ENCODE measurements at regions not wholly inside any gene's neighbourhood (a gene's known extent, or its start where the extent isn't known, plus 50 kb on each side); places are given as distances from the start of the nearest gene placed in this dataset.
"Not testable (repeated sequence)": the region's sequence is repeated elsewhere in the genome, so short reads cannot be mapped to it uniquely, and the experiment has no call there.

- no peak for DNase-seq (ENCODE audit: low spot score)
These were observed 465.5 kb downstream of the XIRP2 start for GRCh38 chr2:167353605-167354280.

DNA sequence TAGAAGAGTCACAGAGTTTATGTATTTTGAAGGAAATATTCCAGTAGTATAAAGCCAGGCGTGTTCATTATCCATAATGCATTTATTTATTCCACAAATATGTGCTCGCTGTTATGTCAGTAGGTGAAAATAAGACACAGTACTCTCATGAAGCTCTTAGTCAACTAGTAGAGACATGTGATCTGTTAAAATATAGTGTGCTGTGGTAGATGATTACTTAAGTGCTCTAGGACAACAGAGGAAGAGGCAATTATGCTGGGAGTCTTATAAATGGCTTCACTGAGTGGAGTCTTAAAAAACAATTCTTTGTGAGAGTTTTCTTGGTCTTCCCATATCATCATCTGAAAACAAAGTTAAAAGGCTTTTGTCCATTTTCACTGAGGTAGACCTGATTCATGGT is 457.3 kb downstream of the XIRP2 start:
- no peak for DNase-seq (ENCODE audit: low spot score)

GRCh38 chr2:167342769-167343168 is 454.5 kb downstream of the XIRP2 start:
- DNase-seq (ENCODE audit: low spot score): no peak

DNA sequence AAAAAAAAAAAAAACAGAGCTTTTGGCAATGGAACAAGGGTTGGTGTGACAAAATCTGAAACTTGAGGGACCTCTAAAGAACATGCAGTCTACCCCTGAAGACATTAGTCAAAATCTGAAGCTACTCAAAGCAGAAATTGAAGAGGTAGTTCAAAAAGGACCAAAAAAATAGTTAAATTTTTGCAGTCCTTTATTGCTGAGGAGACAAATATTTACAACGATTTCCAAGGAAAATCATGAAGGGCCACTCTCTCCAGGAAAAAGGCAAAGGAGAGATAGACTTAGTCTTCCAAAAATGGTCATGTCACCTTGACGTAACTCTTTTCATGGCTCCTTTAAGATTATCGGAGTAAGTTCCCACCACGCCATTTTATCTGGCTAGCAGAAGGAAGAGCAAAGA is 452.0 kb downstream of the XIRP2 start:
- no peak for DNase-seq (ENCODE audit: low spot score)

GRCh38 chr2:167336213-167336612 is 447.9 kb downstream of the XIRP2 start:
- DNase-seq (ENCODE audit: low spot score): no peak

GRCh38 chr2:167335541-167335992 is 447.3 kb downstream of the XIRP2 start:
- DNase-seq (ENCODE audit: low spot score): no peak

DNA sequence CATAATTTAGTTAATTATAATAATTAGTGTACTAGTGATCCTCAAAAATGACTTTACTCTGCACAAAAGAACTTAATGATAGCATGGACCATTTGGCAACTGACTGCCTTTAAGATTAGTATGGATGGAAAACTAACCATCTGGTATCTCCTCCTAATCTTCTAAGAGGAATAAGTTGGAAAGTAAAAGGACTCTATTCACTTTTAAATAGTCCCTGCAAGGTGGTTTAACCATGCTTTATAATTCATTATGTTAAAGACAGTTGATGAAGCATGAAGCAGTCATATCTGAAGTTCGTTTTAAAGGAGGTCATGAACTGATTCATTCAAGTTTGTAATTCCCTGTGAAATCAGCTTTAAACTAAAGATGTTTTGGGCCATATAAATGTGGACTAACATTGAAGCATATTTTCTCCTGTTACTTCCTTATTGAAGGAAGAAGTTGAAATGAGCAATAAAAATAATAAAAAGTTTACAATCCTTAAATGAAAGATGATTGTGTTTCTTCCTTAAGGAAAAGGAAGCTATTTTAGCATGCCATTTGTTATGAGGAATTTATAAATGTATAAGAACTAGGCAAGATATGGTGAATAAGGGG is 446.0 kb downstream of the XIRP2 start:
- DNase-seq (ENCODE audit: low spot score): no peak

DNA sequence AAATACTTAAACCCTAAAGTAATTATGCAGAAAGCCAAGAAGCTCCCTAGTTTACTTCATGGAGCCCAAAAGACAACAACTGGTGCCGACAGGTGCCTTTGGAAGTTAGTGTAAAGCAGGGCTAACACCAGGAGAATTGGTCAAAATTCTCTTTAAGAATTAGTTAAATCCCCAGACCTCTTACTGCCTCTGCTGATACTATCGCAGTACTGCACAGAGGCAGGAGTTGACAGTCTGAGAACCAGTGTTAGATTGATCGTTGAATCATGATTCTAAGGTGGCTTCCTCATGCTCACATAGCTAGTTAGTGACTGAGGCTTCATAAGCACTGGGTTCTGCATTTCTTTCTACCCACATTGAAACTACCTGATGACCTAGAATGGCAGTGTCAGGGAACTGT is 445.0 kb downstream of the XIRP2 start:
- DNase-seq (ENCODE audit: low spot score): no peak

GRCh38 chr2:167332358-167332757 is 444.1 kb downstream of the XIRP2 start:
- DNase-seq (ENCODE audit: low spot score): no peak

- DNase-seq (ENCODE audit: low spot score): no peak
These were observed 443.5 kb downstream of the XIRP2 start for GRCh38 chr2:167331636-167332232.

- not testable (repeated sequence) for DNase-seq (ENCODE audit: low spot score)
These were observed 440.5 kb downstream of the XIRP2 start for GRCh38 chr2:167328808-167329207.

DNA sequence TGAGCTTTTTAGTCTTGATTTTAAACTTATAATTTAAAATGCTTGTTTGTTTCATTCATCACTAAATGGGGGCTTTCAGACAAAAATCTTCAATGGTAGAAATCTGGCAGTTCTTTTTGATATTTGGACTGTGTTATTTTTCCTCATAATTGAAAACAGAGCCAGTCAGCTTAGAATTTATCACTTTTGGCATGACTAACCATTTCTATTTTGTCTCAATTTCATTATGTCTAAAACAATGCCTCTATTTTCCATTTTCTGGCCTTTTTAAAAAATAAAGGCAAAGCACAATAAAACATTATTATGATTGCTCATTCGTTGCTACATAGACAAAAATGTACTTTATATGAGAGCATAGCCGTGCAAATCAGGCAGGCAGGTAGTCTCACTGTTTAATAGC is 434.5 kb downstream of the XIRP2 start:
- DNase-seq (ENCODE audit: low spot score): no peak

DNA sequence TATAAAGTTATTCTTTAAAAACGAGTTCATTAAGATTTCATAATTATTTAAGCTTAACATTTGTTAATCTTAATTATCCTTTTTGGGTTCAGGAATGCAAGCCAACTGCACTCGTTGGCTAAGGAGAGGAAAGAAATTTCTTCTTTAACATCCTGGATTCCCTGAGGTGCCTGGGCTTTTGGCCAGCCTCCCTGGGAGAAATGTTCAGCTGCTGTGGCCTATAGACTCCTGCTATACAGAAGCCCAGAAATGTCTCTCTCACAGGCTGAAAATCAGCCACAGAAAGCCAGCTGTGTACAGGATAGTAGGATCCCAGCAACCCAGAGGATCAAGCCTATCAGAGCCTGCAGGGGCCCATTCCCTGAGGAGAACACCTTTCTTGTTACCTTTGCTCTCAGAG is 430.3 kb downstream of the XIRP2 start:
- no peak for DNase-seq (ENCODE audit: low spot score)

DNA sequence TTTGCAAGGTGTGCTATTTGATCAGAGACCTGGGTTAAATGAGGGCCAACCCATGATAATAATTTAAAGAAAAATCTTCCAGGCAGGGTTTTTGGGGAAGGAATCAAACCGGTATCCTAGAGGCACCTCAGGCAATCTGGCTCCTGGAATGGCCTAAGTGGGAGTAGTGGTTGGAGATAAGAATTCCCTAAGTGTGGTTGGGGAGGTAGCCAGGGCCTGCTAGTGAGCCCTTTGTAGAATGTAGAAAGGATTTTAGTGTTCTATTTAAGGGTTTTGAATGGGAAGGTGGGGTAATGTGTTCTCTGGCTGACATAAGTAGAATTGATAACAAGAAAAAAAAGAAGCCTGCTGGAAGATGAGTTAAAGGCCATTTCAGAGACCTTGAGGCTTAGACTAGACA is 422.2 kb downstream of the XIRP2 start:
- no peak for DNase-seq (ENCODE audit: low spot score)

All from AG08396 (cell line).